Sigmoid colon (tissue), 6 donors: ENCODE measurements at regions not wholly inside any gene's neighbourhood (a gene's known extent, or its start where the extent isn't known, plus 50 kb on each side); places are given as distances from the start of the nearest gene placed in this dataset.

Experiments used
- DNase-seq: peaks from one replicate; pipeline ENCODE4 v3.0.0-alpha.2; 2019
- H3K27ac ChIP-seq, 4 donors: fragments of 200-600 bp; sonication (generic); one replicate each; pipeline ENCODE4 v1.5.1; 2016 to 2019; ENCODE audit warnings: mild to moderate bottlenecking in 1 of 4
- H3K27me3 ChIP-seq, 3 donors: fragments of 200-600 bp; sonication (generic); one replicate each; pipeline ENCODE4 v1.5.1; 2019; ENCODE audit warnings: mild to moderate bottlenecking in 1 of 3
- H3K36me3 ChIP-seq, 4 donors: fragments of 200-600 bp; sonication (generic); one replicate each; pipeline ENCODE4 v1.5.1; 2016 to 2019
- H3K4me1 ChIP-seq, 4 donors: fragments of 200-600 bp; sonication (generic); one replicate each; pipeline ENCODE4 v1.5.1; 2017 to 2019
- H3K4me3 ChIP-seq, 4 donors: fragments of 200-600 bp; sonication (generic); one replicate each; pipeline ENCODE4 v1.5.1; 2017 to 2019; ENCODE audit warnings: mild to moderate bottlenecking in 2 of 4, moderate library complexity in 1 of 4
- H3K9me3 ChIP-seq, 4 donors: fragments of 200-600 bp in 3 of 4; sonication (generic) in 3 of 4; one replicate each; pipeline versions ENCODE4 v1.5.1 to v1.6.1; 2013 to 2019
- CTCF ChIP-seq, 4 experiments: fragments of 450-650 bp in 3 of 4; fragments of 200-600 bp in 1 of 4; IDR thresholded peaks; one replicate each; pipeline ENCODE4 v1.5.1; 2016 to 2019; ENCODE audit warnings: antibody characterized with exemption in 4 of 4, mild to moderate bottlenecking in 3 of 4, moderate library complexity in 2 of 4
- EP300 ChIP-seq, 4 donors: sonication (generic); formaldehyde crosslinking; IDR thresholded peaks; one replicate each; pipeline ENCODE4 v1.6.1; 2017; ENCODE audit warnings: antibody characterized with exemption in 4 of 4
- POLR2A ChIP-seq, 2 donors: fragments of 450-650 bp; IDR thresholded peaks; one replicate each; pipeline ENCODE4 v1.6.1; 2016; ENCODE audit warnings: antibody characterized with exemption in 2 of 2, mild to moderate bottlenecking in 2 of 2, moderate library complexity in 2 of 2
- POLR2AphosphoS5 ChIP-seq, 4 donors: sonication (generic); formaldehyde crosslinking; IDR thresholded peaks; one replicate each; pipeline ENCODE4 v1.6.1; 2017; ENCODE audit warnings: antibody characterized with exemption in 4 of 4
- WGBS, 2 donors: extraction: QIAGEN DNeasy Blood & Tissue Kit; methylation state at CpG; one replicate each; pipeline ENCODE4 v1.1.7; 2013; 5-methylcytosine and 5-hydroxymethylcytosine counted together
- intact Hi-C: fragments of 100-400 bp; cut with DNase I; formaldehyde crosslinking; loops from one replicate; pipeline ENCODE4 v1.15.1; 2023
- donor health status: healthy with polysubstance abuse.
- donor health status: healthy.

- H3K4me3 ChIP-seq, result no peak overlapping the region
- 97% methylated on average over 4 of the region's 4 CpGs for WGBS, 2 donors
Observed at GRCh38 chr5:154111214-154111613, 72.4 kb downstream of the MFAP3 start.

GRCh38 chr5:154112255-154112654, 73.5 kb downstream of the MFAP3 start:
- Histone ChIP-seq H3K4me1 (no peaks in the 10 kb centered on the region), H3K4me3 (no peak overlapping the region), H3K27ac (no peak overlapping the region), H3K9me3 (no peaks in the 10 kb centered on the region), H3K36me3 (no peaks in the 10 kb centered on the region), H3K27me3 (no peaks in the 10 kb centered on the region)
- DNase-seq, result no peak
- intact Hi-C loops, result no loop called here
- TF ChIP-seq POLR2AphosphoS5 (IDR thresholded peaks at IDR 0.05), result no peak
- TF ChIP-seq POLR2A (IDR thresholded peaks at IDR 0.05), result no peak
- TF ChIP-seq CTCF (IDR thresholded peaks at IDR 0.05), result no peak
- TF ChIP-seq EP300 (IDR thresholded peaks at IDR 0.05), result no peak

More at GRCh38 chr5:154111214-154111613, 72.4 kb downstream of the MFAP3 start:
- no peak overlapping the region for H3K27ac ChIP-seq
- intact Hi-C loops, result no loop called here
- H3K27me3 ChIP-seq, result no peaks in the 10 kb centered on the region
- H3K4me1 ChIP-seq, result no peaks in the 10 kb centered on the region
- DNase-seq, result no peak
- TF ChIP-seq POLR2A (IDR thresholded peaks at IDR 0.05) (no peak), CTCF (IDR thresholded peaks at IDR 0.05) (no peak), EP300 (IDR thresholded peaks at IDR 0.05) (no peak), POLR2AphosphoS5 (IDR thresholded peaks at IDR 0.05) (no peak)
- H3K36me3 ChIP-seq, result no peaks in the 10 kb centered on the region
- no peaks in the 10 kb centered on the region for H3K9me3 ChIP-seq

DNA sequence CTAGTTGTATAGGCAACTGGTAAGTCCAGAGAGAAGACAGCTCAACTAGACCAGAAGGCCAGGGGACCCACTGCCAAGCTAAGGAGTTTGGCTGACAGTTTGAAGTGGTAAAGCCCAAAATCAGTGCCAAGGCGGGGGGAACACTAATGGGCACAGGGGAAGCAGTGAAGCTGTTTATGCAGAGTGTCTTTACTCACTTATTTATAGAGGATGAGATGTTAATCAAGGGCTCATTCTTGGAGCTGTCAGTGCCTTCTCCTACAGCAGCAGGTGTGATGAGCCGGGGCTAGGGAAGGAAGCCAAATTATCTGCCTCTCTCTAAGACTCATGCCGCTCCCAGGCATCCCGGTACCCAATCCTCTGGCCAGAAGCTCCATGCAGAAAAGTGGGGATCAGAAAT, 75.2 kb upstream of the GALNT10 start:
- no peak for TF ChIP-seq POLR2AphosphoS5 (IDR thresholded peaks at IDR 0.05)
- TF ChIP-seq POLR2A (IDR thresholded peaks at IDR 0.05), result no peak
- TF ChIP-seq CTCF (IDR thresholded peaks at IDR 0.05), result no peak
- no peak for TF ChIP-seq EP300 (IDR thresholded peaks at IDR 0.05)
- DNase-seq, result no peak
- Histone ChIP-seq H3K27ac (no peak overlapping the region), H3K4me3 (no peak overlapping the region), H3K27me3 (no peaks in the 10 kb centered on the region), H3K4me1 (no peaks in the 10 kb centered on the region), H3K36me3 (no peaks in the 10 kb centered on the region), H3K9me3 (no peaks in the 10 kb centered on the region)
- 89 to 90% methylated on average over 4 of the region's 4 CpGs for WGBS, 2 donors
- intact Hi-C loops, result no loop called here

GRCh38 chr5:154117050-154117449, 73.5 kb upstream of the GALNT10 start:
- intact Hi-C loops, result no loop called here

More at GRCh38 chr5:154117050-154117449, 73.5 kb upstream of the GALNT10 start:
- DNase-seq, result no peak
- H3K36me3 ChIP-seq, result no peaks in the 10 kb centered on the region
- H3K27me3 ChIP-seq, result no peaks in the 10 kb centered on the region
- H3K4me3 ChIP-seq, result no peak overlapping the region
- WGBS, 2 donors, result 93 to 95% methylated on average over 6 of the region's 6 CpGs
- no peaks in the 10 kb centered on the region for H3K4me1 ChIP-seq
- H3K9me3 ChIP-seq, result no peaks in the 10 kb centered on the region
- no peak overlapping the region for H3K27ac ChIP-seq
- TF ChIP-seq CTCF (IDR thresholded peaks at IDR 0.05) (no peak), POLR2AphosphoS5 (IDR thresholded peaks at IDR 0.05) (no peak), POLR2A (IDR thresholded peaks at IDR 0.05) (no peak), EP300 (IDR thresholded peaks at IDR 0.05) (no peak)
